PC-9 (cell line): ENCODE measurements at regions not wholly inside any gene's neighbourhood (a gene's known extent, or its start where the extent isn't known, plus 50 kb on each side); places are given as distances from the start of the nearest gene placed in this dataset.
A peak's percentile ranks its signal among the peaks of the same experiment; 100 is the strongest.

Experiments used
- BruUV-seq: library from RNA; stranded (reverse); fragments of 400-500 nt; replicated peaks from 2 replicates; lab custom pipeline; 2021; lab: Mats Ljungman, UMichigan
- CTCF ChIA-PET: fragments of 300-600 bp; sonication (Branson Sonifier 250); formaldehyde crosslinking; loops from one replicate; lab custom pipeline; 2022; ENCODE audit warnings: antibody characterized with exemption; lab: Charles Lee
- POLR2A ChIA-PET: fragments of 300-600 bp; sonication (Branson Sonifier 250); formaldehyde crosslinking; loops from one replicate; lab custom pipeline; 2022; ENCODE audit warnings: antibody characterized with exemption; ENCODE audit not compliant: unreplicated experiment; lab: Charles Lee
- DNase-seq, 2 experiments: peaks; one replicate each; pipeline versions ENCODE4 v3.0.0 to v3.0.0-alpha.2; 2015 to 2022; ENCODE audit warnings: mixed read lengths in 1 of 2
- H2AFZ ChIP-seq: fragments of 200-600 bp; sonication (generic); 2 replicates; pipeline ENCODE4 v1.8.1; 2017; ENCODE audit warnings: antibody characterized with exemption
- H3F3A ChIP-seq: fragments of 200-600 bp; sonication (generic); 2 replicates; pipeline ENCODE4 v1.8.1; 2017; ENCODE audit warnings: antibody characterized with exemption, mild to moderate bottlenecking, low read depth; ENCODE audit not compliant: insufficient read depth
- H3K27ac ChIP-seq: fragments of 200-600 bp; sonication (generic); 2 replicates; pipeline ENCODE4 v1.6.1; 2016; ENCODE audit warnings: mixed run types
- H3K27me3 ChIP-seq: fragments of 200-600 bp; sonication (generic); 2 replicates; pipeline ENCODE4 v1.6.1; 2016; ENCODE audit warnings: low read depth, mixed run types; ENCODE audit not compliant: insufficient read depth
- H3K36me3 ChIP-seq: fragments of 200-600 bp; sonication (generic); 2 replicates; pipeline ENCODE4 v1.6.1; 2016; ENCODE audit warnings: low read depth, mixed run types
- H3K4me1 ChIP-seq: fragments of 200-600 bp; sonication (generic); replicated peaks from 2 replicates; pipeline ENCODE4 v1.6.1; 2016; ENCODE audit warnings: mixed run types; ENCODE audit not compliant: insufficient read depth
- H3K4me2 ChIP-seq: fragments of 200-600 bp; sonication (generic); 2 replicates; pipeline ENCODE4 v1.6.1; 2017; ENCODE audit warnings: mixed run types
- H3K4me3 ChIP-seq: fragments of 200-600 bp; sonication (generic); 2 replicates; pipeline ENCODE4 v1.6.1; 2016; ENCODE audit warnings: mixed run types
- H3K79me2 ChIP-seq: fragments of 200-600 bp; sonication (generic); 2 replicates; pipeline ENCODE4 v1.6.1; 2017; ENCODE audit warnings: low read depth, mixed run types
- H3K9me2 ChIP-seq: fragments of 200-600 bp; sonication (generic); 2 replicates; pipeline ENCODE4 v1.8.1; 2017; ENCODE audit warnings: mild to moderate bottlenecking; ENCODE audit not compliant: insufficient read depth
- H3K9me3 ChIP-seq: fragments of 200-600 bp; sonication (generic); 2 replicates; pipeline ENCODE4 v1.8.1; 2016; ENCODE audit warnings: low read depth; ENCODE audit not compliant: insufficient read depth
- H4K20me1 ChIP-seq: fragments of 200-600 bp; sonication (generic); 2 replicates; pipeline ENCODE4 v1.8.1; 2017; ENCODE audit not compliant: insufficient read depth
- CTCF ChIP-seq: fragments of 200-600 bp; sonication (generic); conservative IDR thresholded peaks from 2 replicates; pipeline ENCODE4 v1.6.1; 2017; ENCODE audit warnings: mixed run types, antibody characterized with exemption, mild to moderate bottlenecking, moderate library complexity
- EZH2 ChIP-seq: fragments of 200-600 bp; sonication (generic); IDR thresholded peaks from 2 replicates; pipeline ENCODE4 v1.8.0; 2017; ENCODE audit warnings: antibody characterized with exemption, low read depth
- intact Hi-C: fragments of 100-400 bp; cut with micrococcal nuclease; formaldehyde crosslinking; loops from one replicate; pipeline ENCODE4 v1.10.0; 2022; ENCODE audit not compliant: unreplicated experiment

GRCh38 chr1:39105061-39105840 is 79.1 kb downstream of the NDUFS5 start:
- peaks cover 57% of the 10 kb centered on the region for H3K4me1 ChIP-seq
- no peaks in the 10 kb centered on the region for H4K20me1 ChIP-seq
- BruUV-seq, result no TSS peak
- peaks cover 26% of the 10 kb centered on the region for H3F3A ChIP-seq
- no peaks in the 10 kb centered on the region for H3K36me3 ChIP-seq
- TF ChIP-seq CTCF (no peak), EZH2 (no peak)
- no peaks in the 10 kb centered on the region for H3K9me3 ChIP-seq
- peak overlapping the region; percentile 95 for H3K4me3 ChIP-seq
- no peaks in the 10 kb centered on the region for H3K27me3 ChIP-seq
- CTCF ChIA-PET, result interaction anchor here (3.7 kb wide), 1 partner anchor 87 kb away, joined by 35 read pairs; no protein-coding TSS in a partner anchor
- POLR2A ChIA-PET, result no interaction called here
- peak overlapping the region; percentile 94 for H3K4me2 ChIP-seq
- H3K27ac ChIP-seq, result peak overlapping the region; percentile 74
- H3K79me2 ChIP-seq, result peaks cover 45% of the 10 kb centered on the region
- H3K9me2 ChIP-seq, result no peaks in the 10 kb centered on the region
- H2AFZ ChIP-seq, result peak overlapping the region; percentile 77
- intact Hi-C loops, result loop anchor here (1.0 kb wide), 1 partner anchor 12 kb away; no protein-coding TSS in a partner anchor
- DNase-seq, result peak in 1 of 2 experiments; percentile 81

GRCh38 chr1:39105841-39106765 is 80.0 kb downstream of the NDUFS5 start:
- H2AFZ ChIP-seq, result peak overlapping the region; percentile 77
- peaks cover 66% of the 10 kb centered on the region for H3K4me1 ChIP-seq
- TF ChIP-seq CTCF (no peak), EZH2 (no peak)
- peak overlapping the region; percentile 30 for H3K27ac ChIP-seq
- ChIA-PET CTCF (interaction anchor here (1.4 kb wide), 2 partner anchors 86 to 87 kb away, joined by 5 to 6 read pairs; no protein-coding TSS in a partner anchor), POLR2A (interaction anchor here (0.6 to 0.7 kb wide), 3 partner anchors 21 to 471 kb away, joined by 3 to 6 read pairs (median 4); no protein-coding TSS in a partner anchor)
- H3K79me2 ChIP-seq, result peaks cover 53% of the 10 kb centered on the region
- BruUV-seq, result TSS peak; percentile 32
- peak overlapping the region; percentile 94 for H3K4me2 ChIP-seq
- H3K4me3 ChIP-seq, result peak overlapping the region; percentile 95
- no peaks in the 10 kb centered on the region for H3K9me2 ChIP-seq
- intact Hi-C loops, result loop anchor here (1.0 kb wide), 1 partner anchor 11 kb away; no protein-coding TSS in a partner anchor
- DNase-seq, result no peak
- no peaks in the 10 kb centered on the region for H4K20me1 ChIP-seq
- no peaks in the 10 kb centered on the region for H3K9me3 ChIP-seq
- H3K36me3 ChIP-seq, result no peaks in the 10 kb centered on the region
- H3K27me3 ChIP-seq, result no peaks in the 10 kb centered on the region
- peaks cover 34% of the 10 kb centered on the region for H3F3A ChIP-seq

- POLR2A ChIA-PET, result interaction anchor here (0.5 to 0.7 kb wide), 4 partner anchors 23 to 470 kb away, joined by 3 to 5 read pairs (median 4); no protein-coding TSS in a partner anchor
- BruUV-seq, result no TSS peak
- no peak for DNase-seq
- Histone ChIP-seq H2AFZ (no peak overlapping the region), H3K9me3 (no peaks in the 10 kb centered on the region), H3F3A (peaks cover 34% of the 10 kb centered on the region), H3K36me3 (no peaks in the 10 kb centered on the region), H3K4me1 (peaks cover 67% of the 10 kb centered on the region), H3K79me2 (peaks cover 57% of the 10 kb centered on the region), H3K27me3 (no peaks in the 10 kb centered on the region), H3K4me3 (peak overlapping the region; percentile 95), H4K20me1 (no peaks in the 10 kb centered on the region), H3K4me2 (peak overlapping the region; percentile 94), H3K9me2 (no peaks in the 10 kb centered on the region), H3K27ac (no peak overlapping the region)
- CTCF ChIA-PET, result interaction anchor here (0.6 to 1.4 kb wide), 3 partner anchors 85 to 233 kb away, joined by 3 to 6 read pairs (median 5); no protein-coding TSS in a partner anchor
- intact Hi-C loops, result no loop called here
- TF ChIP-seq EZH2 (no peak), CTCF (no peak)
These were observed 80.7 kb downstream of the NDUFS5 start for GRCh38 chr1:39106801-39107327.
